IMR-90 (cell line): ENCODE measurements at regions not wholly inside any gene's neighbourhood (a gene's known extent, or its start where the extent isn't known, plus 50 kb on each side); places are given as distances from the start of the nearest gene placed in this dataset.
"Not testable (repeated sequence)": the region's sequence is repeated elsewhere in the genome, so short reads cannot be mapped to it uniquely, and the experiment has no call there.

Experiments
- BHLHE40 ChIP-seq: fragments of 150-350 bp; IDR thresholded peaks from 2 replicates; pipeline ENCODE4 v1.6.1; 2016; ENCODE audit warnings: mild to moderate bottlenecking, low read depth, low read length
- CEBPB ChIP-seq: IDR thresholded peaks from 2 replicates; pipeline ENCODE4 v1.6.1; 2012; ENCODE audit warnings: low read depth, low read length, improper control_type of control experiment
- MAFK ChIP-seq: IDR thresholded peaks from 2 replicates; pipeline ENCODE4 v1.6.1; 2012; ENCODE audit warnings: low read depth, low read length, improper control_type of control experiment
- MXI1 ChIP-seq: IDR thresholded peaks from 2 replicates; pipeline ENCODE4 v1.6.1; 2012; ENCODE audit warnings: low read depth, mild to moderate bottlenecking, low read length, moderate library complexity, borderline replicate concordance
- POLR2A ChIP-seq: IDR thresholded peaks from 2 replicates; pipeline ENCODE4 v1.6.1; 2012; ENCODE audit warnings: mild to moderate bottlenecking, low read depth, low read length
- RFX5 ChIP-seq: IDR thresholded peaks from 2 replicates; pipeline ENCODE4 v1.8.0; 2012; ENCODE audit warnings: low read depth, mild to moderate bottlenecking, low read length, moderate library complexity
- SMC3 ChIP-seq: fragments of 150-350 bp; IDR thresholded peaks from 2 replicates; pipeline ENCODE4 v1.6.1; 2016; ENCODE audit warnings: low read depth, mild to moderate bottlenecking, antibody characterized with exemption, low read length, moderate library complexity
- TF ChIP-seq, protein P1 (sequence below): conservative IDR thresholded peaks from 2 replicates; pipeline ENCODE4 v1.5.1; 2012; ENCODE audit warnings: mild to moderate bottlenecking, low read depth, low read length, improper control_type of control experiment
- TF ChIP-seq, protein P2 (sequence below): fragments of 150-350 bp; IDR thresholded peaks from 2 replicates; pipeline ENCODE4 v1.6.1; 2017; ENCODE audit warnings: mild to moderate bottlenecking, antibody characterized with exemption, low read length, low read depth
- TF ChIP-seq, protein P3 (sequence below): fragments of 150-350 bp; IDR thresholded peaks from 2 replicates; pipeline ENCODE4 v1.6.1; 2016; ENCODE audit warnings: low read depth, mild to moderate bottlenecking, low read length, moderate library complexity, borderline replicate concordance

- TF ChIP-seq, protein P1, sequence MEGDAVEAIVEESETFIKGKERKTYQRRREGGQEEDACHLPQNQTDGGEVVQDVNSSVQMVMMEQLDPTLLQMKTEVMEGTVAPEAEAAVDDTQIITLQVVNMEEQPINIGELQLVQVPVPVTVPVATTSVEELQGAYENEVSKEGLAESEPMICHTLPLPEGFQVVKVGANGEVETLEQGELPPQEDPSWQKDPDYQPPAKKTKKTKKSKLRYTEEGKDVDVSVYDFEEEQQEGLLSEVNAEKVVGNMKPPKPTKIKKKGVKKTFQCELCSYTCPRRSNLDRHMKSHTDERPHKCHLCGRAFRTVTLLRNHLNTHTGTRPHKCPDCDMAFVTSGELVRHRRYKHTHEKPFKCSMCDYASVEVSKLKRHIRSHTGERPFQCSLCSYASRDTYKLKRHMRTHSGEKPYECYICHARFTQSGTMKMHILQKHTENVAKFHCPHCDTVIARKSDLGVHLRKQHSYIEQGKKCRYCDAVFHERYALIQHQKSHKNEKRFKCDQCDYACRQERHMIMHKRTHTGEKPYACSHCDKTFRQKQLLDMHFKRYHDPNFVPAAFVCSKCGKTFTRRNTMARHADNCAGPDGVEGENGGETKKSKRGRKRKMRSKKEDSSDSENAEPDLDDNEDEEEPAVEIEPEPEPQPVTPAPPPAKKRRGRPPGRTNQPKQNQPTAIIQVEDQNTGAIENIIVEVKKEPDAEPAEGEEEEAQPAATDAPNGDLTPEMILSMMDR = not testable (repeated sequence)
- not testable (repeated sequence) for TF ChIP-seq MXI1, POLR2A, RFX5, BHLHE40, MAFK, SMC3, CEBPB
- TF ChIP-seq, protein P2, sequence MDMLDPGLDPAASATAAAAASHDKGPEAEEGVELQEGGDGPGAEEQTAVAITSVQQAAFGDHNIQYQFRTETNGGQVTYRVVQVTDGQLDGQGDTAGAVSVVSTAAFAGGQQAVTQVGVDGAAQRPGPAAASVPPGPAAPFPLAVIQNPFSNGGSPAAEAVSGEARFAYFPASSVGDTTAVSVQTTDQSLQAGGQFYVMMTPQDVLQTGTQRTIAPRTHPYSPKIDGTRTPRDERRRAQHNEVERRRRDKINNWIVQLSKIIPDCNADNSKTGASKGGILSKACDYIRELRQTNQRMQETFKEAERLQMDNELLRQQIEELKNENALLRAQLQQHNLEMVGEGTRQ = not testable (repeated sequence)
- TF ChIP-seq, protein P3, sequence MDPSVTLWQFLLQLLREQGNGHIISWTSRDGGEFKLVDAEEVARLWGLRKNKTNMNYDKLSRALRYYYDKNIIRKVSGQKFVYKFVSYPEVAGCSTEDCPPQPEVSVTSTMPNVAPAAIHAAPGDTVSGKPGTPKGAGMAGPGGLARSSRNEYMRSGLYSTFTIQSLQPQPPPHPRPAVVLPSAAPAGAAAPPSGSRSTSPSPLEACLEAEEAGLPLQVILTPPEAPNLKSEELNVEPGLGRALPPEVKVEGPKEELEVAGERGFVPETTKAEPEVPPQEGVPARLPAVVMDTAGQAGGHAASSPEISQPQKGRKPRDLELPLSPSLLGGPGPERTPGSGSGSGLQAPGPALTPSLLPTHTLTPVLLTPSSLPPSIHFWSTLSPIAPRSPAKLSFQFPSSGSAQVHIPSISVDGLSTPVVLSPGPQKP = not testable (repeated sequence)
Observed at GRCh38 chr20:5381527-5381926, 64.8 kb upstream of the PROKR2 start.
